SJSA1 (cell line): ENCODE measurements at regions not wholly inside any gene's neighbourhood (a gene's known extent, or its start where the extent isn't known, plus 50 kb on each side); places are given as distances from the start of the nearest gene placed in this dataset.
"Not testable (repeated sequence)": the region's sequence is repeated elsewhere in the genome, so short reads cannot be mapped to it uniquely, and the experiment has no call there.

Source experiments
- DNase-seq, 2 experiments: peaks; one replicate each; pipeline ENCODE4 v3.0.0-alpha.2; 2015 to 2020; ENCODE audit warnings: low spot score in 2 of 2, low read depth in 1 of 2
- H3K27ac ChIP-seq: fragments of 250-450 bp; sonication (Bioruptor Pico); 2 replicates; pipeline ENCODE4 v1.5.1; 2020; ENCODE audit warnings: mild to moderate bottlenecking, moderate library complexity
- H3K27me3 ChIP-seq: fragments of 250-450 bp; sonication (Bioruptor Pico); replicated peaks from 2 replicates; pipeline ENCODE4 v1.5.1; 2020; ENCODE audit warnings: mild to moderate bottlenecking, moderate library complexity
- H3K36me3 ChIP-seq: fragments of 250-450 bp; sonication (Bioruptor Pico); 2 replicates; pipeline ENCODE4 v1.5.1; 2020; ENCODE audit warnings: mild to moderate bottlenecking
- H3K4me1 ChIP-seq: fragments of 250-450 bp; sonication (Bioruptor Pico); replicated peaks from 2 replicates; pipeline ENCODE4 v1.6.1; 2021; ENCODE audit warnings: mild to moderate bottlenecking
- H3K4me3 ChIP-seq: fragments of 250-450 bp; sonication (Bioruptor Pico); 2 replicates; pipeline ENCODE4 v1.5.1; 2020; ENCODE audit warnings: mild to moderate bottlenecking
- H3K9me3 ChIP-seq: fragments of 250-450 bp; sonication (Bioruptor Pico); replicated peaks from 2 replicates; pipeline ENCODE4 v1.5.1; 2020; ENCODE audit warnings: mild to moderate bottlenecking

DNA sequence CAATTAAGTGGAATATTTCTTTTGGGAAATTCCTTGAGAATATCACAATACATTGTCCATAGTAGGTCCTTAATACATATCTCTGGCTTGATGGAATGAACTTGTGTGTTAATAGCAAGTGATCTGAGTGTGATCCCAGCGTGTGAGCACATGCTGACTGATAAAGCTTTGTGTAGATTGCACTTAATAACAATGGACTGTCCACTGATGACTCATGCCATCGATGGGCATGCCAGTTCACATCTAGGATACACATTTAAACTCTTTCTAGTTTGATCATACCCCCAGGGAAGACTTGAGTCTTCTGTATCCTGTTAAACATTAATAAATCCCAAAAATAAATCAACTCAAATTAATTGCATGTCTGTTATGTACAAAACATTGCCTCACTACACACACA, 454.3 kb upstream of the SPTLC3 start:
- H3K9me3 ChIP-seq = peaks cover 4% of the 10 kb centered on the region; the same call in 1 of the 2 replicates
- H3K36me3 ChIP-seq = no peaks in the 10 kb centered on the region
- no peak for DNase-seq
- no peaks in the 10 kb centered on the region for H3K4me1 ChIP-seq
- H3K27me3 ChIP-seq = no peaks in the 10 kb centered on the region
- H3K27ac ChIP-seq = no peak overlapping the region
- no peak overlapping the region for H3K4me3 ChIP-seq

- no peak for DNase-seq
- Histone ChIP-seq H3K27me3 (no peaks in the 10 kb centered on the region), H3K9me3 (no peaks in the 10 kb centered on the region; the same call in 1 of the 2 replicates), H3K36me3 (no peaks in the 10 kb centered on the region), H3K4me1 (no peaks in the 10 kb centered on the region), H3K27ac (no peak overlapping the region), H3K4me3 (no peak overlapping the region)
These were observed 453.4 kb upstream of the SPTLC3 start for GRCh38 chr20:12555369-12555768.

GRCh38 chr20:12555849-12556248, 452.9 kb upstream of the SPTLC3 start:
- not testable (repeated sequence) for H3K9me3 ChIP-seq, H3K4me1 ChIP-seq, H3K36me3 ChIP-seq, H3K27me3 ChIP-seq, H3K27ac ChIP-seq, DNase-seq, H3K4me3 ChIP-seq

DNA sequence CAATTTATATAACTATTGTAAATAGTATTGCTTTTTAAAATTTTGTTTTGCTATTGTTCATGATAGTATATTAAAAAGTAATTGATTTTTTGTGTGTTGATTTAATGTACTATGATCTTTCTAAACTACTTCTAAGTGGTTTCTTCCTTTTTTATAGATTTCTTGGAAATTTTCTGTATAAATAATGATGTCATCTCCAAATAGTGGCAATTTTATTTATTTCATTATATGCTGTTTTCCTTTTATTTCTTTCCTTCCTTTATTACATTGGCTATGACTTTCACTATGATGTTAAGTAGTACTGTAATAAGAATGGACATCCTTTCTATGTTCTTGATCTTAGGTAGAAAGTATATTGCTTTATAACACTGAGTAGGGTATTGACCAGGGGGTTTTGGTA, 451.5 kb upstream of the SPTLC3 start:
- H3K27me3 ChIP-seq = no peaks in the 10 kb centered on the region
- H3K36me3 ChIP-seq = no peaks in the 10 kb centered on the region
- H3K4me1 ChIP-seq = no peaks in the 10 kb centered on the region
- H3K27ac ChIP-seq = no peak overlapping the region
- no peak for DNase-seq
- no peaks in the 10 kb centered on the region; the same call in 1 of the 2 replicates for H3K9me3 ChIP-seq
- no peak overlapping the region for H3K4me3 ChIP-seq

DNA sequence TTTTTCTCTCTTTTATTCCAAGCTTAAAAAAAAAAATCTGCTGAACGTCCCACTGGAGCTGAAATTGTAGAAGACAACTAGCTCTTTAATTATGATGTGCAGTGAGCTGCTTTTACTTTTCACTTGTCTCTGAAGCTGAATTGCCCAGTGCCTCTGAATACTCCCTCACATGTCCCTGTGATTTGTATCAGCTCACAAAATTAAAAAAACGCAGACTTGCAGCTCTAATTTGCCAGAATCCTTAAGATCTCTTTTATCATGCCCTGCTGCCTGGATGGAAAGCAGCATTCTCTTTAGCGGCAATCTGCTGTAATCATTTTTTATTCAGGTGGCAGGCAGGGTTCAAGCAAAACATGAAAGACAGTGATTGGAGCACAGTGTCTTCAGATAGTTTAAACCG, 443.8 kb upstream of the SPTLC3 start:
- Histone ChIP-seq H3K4me3 (no peak overlapping the region), H3K27me3 (no peaks in the 10 kb centered on the region), H3K27ac (no peak overlapping the region), H3K9me3 (no peaks in the 10 kb centered on the region; the same call in 1 of the 2 replicates), H3K4me1 (no peaks in the 10 kb centered on the region), H3K36me3 (no peaks in the 10 kb centered on the region)
- no peak for DNase-seq

- no peak for DNase-seq
- Histone ChIP-seq H3K27me3 (no peaks in the 10 kb centered on the region), H3K27ac (no peak overlapping the region), H3K4me1 (no peaks in the 10 kb centered on the region), H3K4me3 (no peak overlapping the region), H3K9me3 (no peaks in the 10 kb centered on the region; the same call in 1 of the 2 replicates), H3K36me3 (no peaks in the 10 kb centered on the region)
These were observed 442.2 kb upstream of the SPTLC3 start for GRCh38 chr20:12566596-12566995.

GRCh38 chr20:12570371-12570770, 438.4 kb upstream of the SPTLC3 start:
- Histone ChIP-seq H3K4me1 (no peaks in the 10 kb centered on the region), H3K27me3 (no peaks in the 10 kb centered on the region), H3K27ac (no peak overlapping the region), H3K36me3 (no peaks in the 10 kb centered on the region), H3K4me3 (no peak overlapping the region), H3K9me3 (no peaks in the 10 kb centered on the region)
- no peak for DNase-seq

- H3K27me3 ChIP-seq = no peaks in the 10 kb centered on the region
- no peak overlapping the region for H3K27ac ChIP-seq
- H3K9me3 ChIP-seq = no peaks in the 10 kb centered on the region
- DNase-seq = no peak
- no peaks in the 10 kb centered on the region for H3K36me3 ChIP-seq
- H3K4me3 ChIP-seq = no peak overlapping the region
- H3K4me1 ChIP-seq = no peaks in the 10 kb centered on the region
These were observed 435.3 kb upstream of the SPTLC3 start for GRCh38 chr20:12573442-12573841.

DNA sequence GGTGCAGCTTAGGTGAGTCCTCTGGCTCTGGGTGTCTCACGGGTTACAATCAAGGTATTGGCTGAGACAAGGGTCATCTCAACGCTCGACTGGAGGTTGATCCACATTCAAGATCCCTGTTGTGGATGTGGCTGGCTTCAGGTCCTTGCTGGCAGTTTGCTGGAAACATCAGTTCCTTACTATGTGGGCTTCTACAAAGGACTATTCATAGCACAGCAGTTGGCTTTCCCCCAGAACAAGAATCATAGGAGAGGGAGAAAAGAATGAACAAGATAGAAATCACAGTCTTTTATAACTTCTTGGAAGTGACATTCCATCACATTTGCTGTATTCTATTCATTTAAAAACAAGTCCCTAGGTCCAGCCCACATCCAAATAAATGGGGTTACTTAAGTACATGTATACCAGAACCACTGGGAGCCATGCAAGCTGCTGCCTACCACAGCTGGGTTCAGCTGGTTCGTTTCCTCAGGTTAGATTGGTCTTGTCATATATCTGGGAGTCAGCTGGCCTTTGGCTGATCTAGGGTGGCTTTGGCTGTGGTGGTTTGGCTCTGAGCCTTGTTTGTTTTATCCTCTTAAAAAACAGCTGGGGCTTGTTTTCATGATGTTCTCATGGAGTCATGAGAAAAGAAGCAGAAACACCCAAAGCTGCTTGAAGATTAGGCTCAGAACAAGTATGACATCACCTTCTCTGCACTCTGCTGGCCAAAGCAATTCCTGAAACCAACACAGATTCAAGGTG, 433.2 kb upstream of the SPTLC3 start:
- no peaks in the 10 kb centered on the region for H3K27me3 ChIP-seq
- no peaks in the 10 kb centered on the region for H3K4me1 ChIP-seq
- no peaks in the 10 kb centered on the region for H3K9me3 ChIP-seq
- no peak for DNase-seq
- H3K4me3 ChIP-seq = no peak overlapping the region
- H3K36me3 ChIP-seq = no peaks in the 10 kb centered on the region
- no peak overlapping the region for H3K27ac ChIP-seq

GRCh38 chr20:12577213-12577612, 431.6 kb upstream of the SPTLC3 start:
- Histone ChIP-seq H3K27me3 (no peaks in the 10 kb centered on the region), H3K9me3 (no peaks in the 10 kb centered on the region), H3K36me3 (no peaks in the 10 kb centered on the region), H3K27ac (no peak overlapping the region), H3K4me3 (no peak overlapping the region), H3K4me1 (no peaks in the 10 kb centered on the region)
- DNase-seq = no peak

GRCh38 chr20:12581644-12582289, 427.0 kb upstream of the SPTLC3 start:
- H3K4me1 ChIP-seq = no peaks in the 10 kb centered on the region

GRCh38 chr20:12582710-12583109, 426.1 kb upstream of the SPTLC3 start:
- DNase-seq, H3K9me3 ChIP-seq, H3K4me1 ChIP-seq, H3K4me3 ChIP-seq, H3K27me3 ChIP-seq, H3K36me3 ChIP-seq, H3K27ac ChIP-seq: not testable (repeated sequence)

More at GRCh38 chr20:12581644-12582289, 427.0 kb upstream of the SPTLC3 start:
- no peaks in the 10 kb centered on the region for H3K9me3 ChIP-seq
- H3K36me3 ChIP-seq = no peaks in the 10 kb centered on the region
- H3K27me3 ChIP-seq = no peaks in the 10 kb centered on the region
- no peak overlapping the region for H3K27ac ChIP-seq
- no peak for DNase-seq
- no peak overlapping the region for H3K4me3 ChIP-seq

DNA sequence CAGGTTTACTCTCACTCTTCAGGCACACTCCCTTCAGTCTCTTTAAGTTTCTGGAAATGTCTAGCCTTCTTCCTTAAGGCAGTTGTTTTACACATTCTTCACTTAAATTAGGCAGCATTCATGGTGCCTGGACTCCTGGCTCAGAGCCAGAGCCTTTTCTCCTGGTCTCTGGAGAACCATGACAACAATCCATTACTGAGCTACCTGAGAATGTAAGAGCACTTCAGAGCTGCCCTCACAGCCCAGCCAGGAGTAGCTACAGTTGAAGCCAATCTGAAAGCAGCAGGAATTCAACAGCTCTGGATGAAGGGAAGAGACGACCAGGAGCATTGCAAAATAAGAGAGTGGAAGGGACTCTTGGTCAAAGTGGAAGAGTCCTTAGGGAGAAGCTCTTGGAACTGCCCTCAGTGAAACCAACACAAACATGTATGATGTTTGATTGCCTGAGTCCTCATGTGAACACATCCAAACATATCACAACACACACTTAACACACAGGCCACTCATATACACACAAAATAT, 416.8 kb upstream of the SPTLC3 start:
- H3K4me1 ChIP-seq = no peaks in the 10 kb centered on the region
- no peak overlapping the region for H3K4me3 ChIP-seq
- 0 out of 2 replicates have a peak, but pooled peaks cover 3% of the 10 kb centered on the region for H3K9me3 ChIP-seq
- no peaks in the 10 kb centered on the region for H3K27me3 ChIP-seq
- DNase-seq = no peak
- H3K36me3 ChIP-seq = no peaks in the 10 kb centered on the region
- no peak overlapping the region for H3K27ac ChIP-seq

GRCh38 chr20:12592756-12593155, 416.0 kb upstream of the SPTLC3 start:
- H3K4me3 ChIP-seq = no peak overlapping the region
- no peak overlapping the region for H3K27ac ChIP-seq
- no peaks in the 10 kb centered on the region for H3K36me3 ChIP-seq
- H3K9me3 ChIP-seq = 0 out of 2 replicates have a peak, but pooled peaks cover 3% of the 10 kb centered on the region
- no peak for DNase-seq
- no peaks in the 10 kb centered on the region for H3K27me3 ChIP-seq
- no peaks in the 10 kb centered on the region for H3K4me1 ChIP-seq
